A204.1 (cell line): ENCODE measurements at regions not wholly inside any gene's neighbourhood (a gene's known extent, or its start where the extent isn't known, plus 50 kb on each side); places are given as distances from the start of the nearest gene placed in this dataset.
"Not testable (repeated sequence)": the region's sequence is repeated elsewhere in the genome, so short reads cannot be mapped to it uniquely, and the experiment has no call there.

Experiments
- FAIRE-seq: peaks from 2 replicates; lab custom pipeline; 2012; peaks lifted over from hg19 to GRCh38; lab: Jason Lieb, UNC

DNA sequence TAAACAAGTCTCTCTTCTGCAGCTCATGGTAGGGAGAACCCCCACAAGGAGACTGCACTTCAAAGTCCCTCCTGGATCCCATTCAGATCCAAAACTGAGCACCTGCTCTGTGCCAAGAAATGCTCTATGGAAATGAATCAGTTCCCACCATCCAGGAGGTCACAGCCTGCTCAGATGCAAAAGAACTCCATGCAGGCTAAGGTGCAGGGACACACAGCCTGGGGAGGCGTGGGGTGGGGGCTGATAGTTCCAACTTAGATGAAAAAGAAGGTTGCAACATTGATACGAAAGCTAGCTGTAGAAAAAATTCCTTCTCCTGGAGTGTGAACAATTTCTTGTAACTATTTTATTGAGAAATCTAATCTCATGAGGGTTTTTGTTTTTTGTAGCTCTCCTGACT, 111.0 kb upstream of the TMEM170B start:
- FAIRE-seq: no peak

DNA sequence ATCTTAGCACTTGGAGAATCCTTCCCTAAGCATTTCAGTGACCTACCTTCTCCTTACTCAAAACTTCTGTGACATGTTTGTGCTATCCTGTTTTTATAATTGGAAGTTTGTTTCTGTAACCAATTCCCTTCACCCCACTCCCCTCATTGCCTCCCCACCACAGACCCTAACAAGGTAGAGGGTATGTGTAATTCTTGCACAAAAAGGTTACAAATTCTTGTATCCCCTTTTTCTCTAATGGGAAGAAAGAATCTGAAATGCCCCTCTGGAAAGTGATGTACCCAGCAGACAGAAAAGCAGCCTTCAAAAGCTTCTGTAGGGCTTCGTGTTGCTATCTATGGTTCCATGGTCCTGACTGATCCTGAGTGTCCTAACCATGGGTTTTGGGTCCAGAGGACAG, 111.7 kb upstream of the TMEM170B start:
- FAIRE-seq: no peak

DNA sequence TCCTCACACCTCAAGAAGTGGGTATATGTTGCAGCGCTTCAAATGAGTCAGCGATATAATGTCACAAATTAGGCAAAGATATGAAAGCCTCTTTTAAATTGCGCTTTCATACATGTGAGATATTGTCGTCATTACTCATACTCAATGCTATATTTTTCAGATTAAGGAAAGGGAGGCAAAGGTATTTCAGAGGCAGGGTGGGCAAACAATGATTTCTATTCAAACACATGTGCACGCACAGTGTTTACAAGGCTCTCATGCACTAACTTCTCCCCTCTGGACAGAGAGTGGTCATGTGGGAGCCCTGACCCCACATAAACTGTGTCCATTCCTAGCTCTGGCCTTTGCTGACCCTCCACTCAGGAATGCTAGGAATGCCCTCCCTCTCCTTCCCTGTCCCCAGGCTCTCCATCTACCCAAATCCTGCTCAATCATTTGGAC, 112.1 kb upstream of the TMEM170B start:
- FAIRE-seq: no peak

DNA sequence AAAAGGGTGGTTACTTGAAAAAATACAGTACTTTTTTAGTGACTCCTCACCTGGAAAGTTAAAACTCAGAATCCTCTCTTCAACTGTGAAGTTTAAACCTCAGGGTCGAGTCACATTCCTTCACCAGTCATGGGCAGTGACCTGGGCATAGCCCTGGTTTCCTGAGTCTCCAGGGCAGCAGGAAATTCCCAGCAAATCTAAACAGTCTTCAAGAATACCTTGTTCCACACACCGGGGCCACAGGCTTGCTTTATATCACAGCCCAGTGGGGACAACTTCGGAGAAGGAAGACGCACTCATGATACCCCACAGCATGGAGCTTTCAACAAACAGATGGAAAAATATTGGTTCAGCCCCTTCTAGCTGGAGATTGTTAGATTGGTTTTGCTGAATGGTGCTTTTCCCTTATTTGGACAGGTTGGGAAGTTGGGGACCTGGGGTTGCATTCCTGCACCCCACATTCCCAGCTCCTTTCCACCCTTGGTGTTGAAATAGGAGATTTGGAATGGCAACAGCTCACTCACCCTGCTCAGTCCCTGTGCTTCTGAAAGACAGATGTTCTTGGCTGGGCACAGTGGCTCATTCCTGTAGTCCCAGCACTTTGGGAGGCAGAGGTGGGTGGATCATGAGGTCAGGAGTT, 113.0 kb upstream of the TMEM170B start:
- FAIRE-seq: no peak

DNA sequence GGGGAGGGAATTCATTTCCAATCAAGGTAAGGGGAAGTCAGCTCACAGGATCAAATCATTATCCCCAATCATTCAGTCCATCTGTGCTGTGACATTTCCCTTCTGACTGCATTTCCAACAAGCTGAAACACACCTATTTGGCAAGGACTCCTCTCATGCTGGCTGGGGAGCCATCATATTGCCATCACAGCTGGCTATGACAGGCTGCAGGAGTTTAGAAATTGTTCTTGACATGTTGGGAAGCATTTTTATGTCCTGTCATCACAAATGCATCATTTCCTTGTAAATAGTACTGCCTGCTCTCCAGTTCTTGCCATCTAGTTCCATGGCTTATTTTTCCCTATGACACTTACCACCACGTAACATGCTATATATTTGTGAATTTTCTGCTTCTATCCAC, 113.9 kb upstream of the TMEM170B start:
- no peak for FAIRE-seq

DNA sequence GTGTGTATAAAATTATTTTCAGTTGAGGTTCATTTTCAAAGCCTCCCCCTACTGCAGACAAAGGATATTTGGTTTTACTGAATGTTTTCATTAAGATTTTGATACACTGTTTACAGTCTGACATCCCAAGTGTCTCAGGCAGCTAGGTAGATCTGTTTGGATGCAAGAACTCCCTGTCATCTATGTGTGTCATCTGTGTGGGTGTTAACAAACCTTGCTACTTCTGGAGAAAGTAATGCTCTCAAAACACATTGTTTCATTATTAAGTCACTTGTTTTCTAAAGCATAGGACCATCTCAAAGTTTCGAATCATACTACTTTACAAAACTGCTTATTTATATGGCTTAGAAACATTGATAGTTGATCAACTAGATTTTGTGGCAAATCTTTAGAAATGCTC, 114.5 kb upstream of the TMEM170B start:
- no peak for FAIRE-seq

DNA sequence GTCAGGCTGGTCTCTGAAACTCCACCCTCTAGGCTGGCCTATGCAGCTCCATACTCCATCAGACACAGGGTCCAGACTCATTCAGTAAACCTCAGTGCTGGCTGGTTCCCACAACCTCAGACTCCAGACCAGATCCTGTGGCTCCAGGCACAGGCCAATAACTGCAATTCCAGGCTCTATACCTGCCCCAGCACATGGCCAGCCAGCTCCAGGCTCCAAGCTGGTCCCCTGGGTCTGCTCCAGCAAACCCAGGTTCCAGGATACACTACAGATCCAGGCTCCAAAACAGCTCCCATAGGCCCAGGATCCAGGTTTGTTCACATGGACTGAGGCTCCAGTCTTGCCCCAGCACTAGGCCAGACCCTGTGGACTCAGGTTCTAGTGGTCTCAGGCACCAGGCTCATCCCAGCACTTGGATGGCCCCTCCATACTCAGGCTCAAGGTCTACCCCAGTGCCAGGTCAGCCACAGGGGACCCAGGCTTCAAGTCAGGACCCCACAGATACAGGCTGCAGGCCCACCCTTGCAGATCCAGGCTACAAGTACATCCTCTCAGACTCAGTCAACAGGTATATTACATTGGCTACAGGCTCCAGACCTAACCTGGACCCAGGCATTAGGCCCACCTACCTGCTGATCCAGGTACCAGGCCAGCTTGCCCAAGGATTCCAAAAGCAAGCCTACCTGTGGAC, 117.6 kb upstream of the TMEM170B start:
- FAIRE-seq: no peak

DNA sequence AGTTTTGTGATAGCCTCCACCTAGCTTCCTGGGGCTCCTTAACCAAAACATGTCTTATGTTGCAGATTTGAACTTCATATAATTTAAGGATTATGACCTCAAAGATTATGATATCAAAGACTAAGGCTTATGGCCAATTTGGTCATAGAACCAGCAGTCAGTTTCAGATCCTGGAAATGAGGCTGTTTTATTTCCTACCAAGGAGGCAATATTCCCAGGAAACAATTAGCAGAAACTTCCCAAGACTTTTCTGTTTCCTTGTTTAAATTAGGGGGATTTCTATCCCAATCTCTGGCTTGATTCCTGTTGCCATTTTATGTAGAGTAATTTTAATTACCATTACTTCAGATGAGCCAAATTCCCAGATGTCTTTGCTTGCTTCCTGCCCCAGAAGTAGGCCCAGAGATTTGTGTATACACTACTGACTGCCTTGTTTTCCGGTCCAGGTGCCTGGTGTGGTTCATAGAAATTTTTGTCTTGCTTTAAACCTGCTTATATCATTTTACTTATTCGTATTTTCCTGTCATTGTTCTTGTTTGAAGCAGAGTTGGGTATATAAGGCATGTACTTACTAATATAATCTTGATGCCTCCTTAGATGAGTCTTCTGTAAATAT, 119.2 kb upstream of the TMEM170B start:
- no peak for FAIRE-seq

DNA sequence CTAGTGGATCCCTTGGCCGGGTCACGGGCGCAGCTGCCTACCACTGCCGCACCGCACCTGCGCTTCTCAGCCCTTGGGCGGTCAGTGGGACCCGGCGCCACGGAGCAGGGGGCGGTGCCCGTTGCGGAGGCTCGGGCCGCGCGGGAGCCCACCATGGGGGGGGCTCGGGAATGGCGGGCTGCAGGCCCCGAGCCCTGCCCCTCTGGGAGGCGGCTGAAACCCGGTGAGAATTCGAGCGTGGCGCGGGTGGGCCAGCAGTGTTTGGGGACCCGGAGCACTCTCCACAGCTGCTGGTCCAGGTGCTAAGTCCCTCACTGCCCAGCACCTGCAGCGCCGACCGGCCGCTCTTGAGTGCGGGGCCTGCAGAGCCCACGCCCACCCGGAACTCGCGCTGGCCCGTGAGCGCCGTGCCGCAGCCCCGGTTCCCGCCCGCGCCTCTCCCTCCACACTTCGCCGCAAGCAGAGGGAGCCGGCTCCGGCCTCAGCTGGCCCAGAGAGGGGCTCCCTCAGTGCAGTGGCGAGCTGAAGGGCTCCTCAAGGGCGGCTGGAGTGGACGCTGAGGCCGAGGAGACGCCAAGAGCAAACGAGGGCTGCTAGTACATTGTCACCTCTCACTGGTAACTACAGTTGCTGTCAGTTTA, 120.5 kb upstream of the TMEM170B start:
- no peak for FAIRE-seq

DNA sequence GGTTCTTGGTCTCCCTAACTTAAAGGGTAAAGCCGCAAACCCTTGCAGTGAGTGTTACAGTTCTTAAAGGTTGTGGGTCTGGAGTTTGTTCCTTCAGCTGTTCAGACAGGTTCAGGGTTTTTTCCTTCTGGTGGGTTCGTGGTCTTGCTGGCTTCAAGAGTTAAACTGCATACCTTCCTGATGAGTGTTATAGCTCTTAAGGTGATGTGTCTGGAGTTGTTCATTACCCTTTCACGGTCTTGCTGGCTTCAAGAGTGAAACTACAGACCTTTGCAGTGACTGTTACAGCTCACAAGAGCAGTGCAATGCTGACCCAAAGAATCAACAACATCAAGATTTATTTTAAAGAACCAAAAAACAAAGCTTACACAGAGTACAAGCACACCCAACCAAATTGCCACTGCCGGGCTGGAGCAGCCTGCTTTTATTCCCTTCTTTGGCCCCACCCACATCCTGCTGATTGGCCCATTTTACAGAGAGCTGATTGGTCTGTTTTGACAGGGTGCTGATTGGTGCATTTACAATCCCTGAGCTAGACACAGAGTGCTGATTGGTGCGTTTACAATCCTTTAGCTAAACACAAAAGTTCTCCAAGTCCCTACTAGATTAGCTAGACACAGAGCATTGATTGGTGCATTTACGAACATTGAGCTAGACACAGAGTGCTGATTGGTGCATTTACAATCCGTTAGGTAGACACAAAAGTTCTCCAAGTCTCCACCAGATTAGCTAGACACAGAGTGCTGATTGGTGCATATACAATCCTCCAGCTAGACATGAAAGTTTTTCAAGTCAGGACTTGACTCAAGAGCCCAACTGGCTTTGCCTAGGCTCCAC, 121.2 kb upstream of the TMEM170B start:
- FAIRE-seq: not testable (repeated sequence)

DNA sequence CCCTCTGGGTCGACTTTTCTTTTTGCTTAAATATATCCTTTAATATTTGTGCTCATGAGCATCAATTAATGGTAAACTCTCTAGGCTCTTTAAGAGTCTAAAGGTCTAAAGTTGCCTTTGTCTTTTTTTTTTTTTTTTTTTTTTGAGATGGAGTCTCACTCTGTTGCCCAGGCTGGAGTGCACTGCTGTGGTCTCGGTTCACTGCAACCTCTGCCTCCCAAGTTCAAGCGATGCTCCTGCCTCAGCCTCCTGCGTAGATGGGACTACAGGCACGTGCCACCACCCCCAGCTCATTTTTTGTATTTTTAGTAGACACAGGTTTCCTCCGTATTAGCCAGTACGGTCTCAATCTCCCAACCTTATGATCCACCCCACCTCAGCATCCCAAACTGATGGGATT, 122.0 kb upstream of the TMEM170B start:
- FAIRE-seq: no peak

DNA sequence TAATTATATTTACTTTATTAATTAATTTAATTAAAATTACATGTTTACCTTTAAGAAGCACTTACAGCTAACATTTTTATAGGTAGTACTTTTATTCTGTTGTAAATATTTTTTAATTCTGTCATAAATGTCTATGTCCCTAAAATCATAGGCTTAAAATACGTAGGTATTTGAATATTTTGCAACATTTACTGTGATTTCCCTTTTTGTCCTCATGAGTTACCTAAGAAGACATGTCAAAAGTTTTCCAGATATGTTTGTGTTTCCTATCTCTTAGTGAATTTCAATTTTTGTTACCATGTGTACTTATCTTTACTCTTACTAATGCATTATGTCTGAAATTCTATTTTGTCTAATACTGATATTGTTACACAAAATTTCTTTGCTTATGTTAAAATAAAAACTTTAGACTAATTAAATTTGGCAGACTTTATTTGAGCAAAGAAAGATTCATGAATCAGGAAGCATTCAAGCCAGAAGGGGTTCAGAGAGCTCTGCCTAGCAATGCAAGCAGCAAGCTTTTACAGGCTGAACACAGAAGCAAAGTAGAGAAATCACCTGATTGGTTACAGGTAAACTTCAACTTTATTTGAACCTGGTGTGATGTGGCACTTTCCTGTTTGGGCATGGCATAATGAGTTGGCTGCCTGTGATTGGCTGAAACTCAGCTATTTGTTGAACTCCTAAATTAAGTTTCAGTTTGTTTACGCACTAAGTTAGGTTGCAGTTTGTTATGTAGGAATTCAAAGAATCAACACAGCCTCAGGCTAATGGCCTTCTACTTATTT, 123.2 kb upstream of the TMEM170B start:
- peak; percentile 79 for FAIRE-seq

DNA sequence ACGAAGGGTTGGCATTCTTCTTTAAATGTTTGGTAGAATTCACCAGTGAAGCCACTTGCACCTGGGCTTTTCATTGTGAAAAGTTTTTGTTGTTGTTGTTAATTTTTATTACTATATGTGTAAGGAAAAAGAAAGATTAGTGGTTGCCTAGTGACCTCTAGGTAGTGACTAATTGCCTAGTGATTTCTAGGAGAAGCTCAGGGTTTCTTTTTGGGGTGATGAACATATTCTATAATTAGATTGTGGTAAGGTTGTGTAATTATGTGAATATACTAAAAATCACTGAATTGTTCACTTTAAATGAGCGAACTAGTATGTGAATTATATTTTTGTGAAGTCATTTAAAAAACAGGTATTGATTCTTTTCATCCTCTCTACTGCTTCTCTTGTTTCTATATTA, 123.8 kb upstream of the TMEM170B start:
- FAIRE-seq: no peak

DNA sequence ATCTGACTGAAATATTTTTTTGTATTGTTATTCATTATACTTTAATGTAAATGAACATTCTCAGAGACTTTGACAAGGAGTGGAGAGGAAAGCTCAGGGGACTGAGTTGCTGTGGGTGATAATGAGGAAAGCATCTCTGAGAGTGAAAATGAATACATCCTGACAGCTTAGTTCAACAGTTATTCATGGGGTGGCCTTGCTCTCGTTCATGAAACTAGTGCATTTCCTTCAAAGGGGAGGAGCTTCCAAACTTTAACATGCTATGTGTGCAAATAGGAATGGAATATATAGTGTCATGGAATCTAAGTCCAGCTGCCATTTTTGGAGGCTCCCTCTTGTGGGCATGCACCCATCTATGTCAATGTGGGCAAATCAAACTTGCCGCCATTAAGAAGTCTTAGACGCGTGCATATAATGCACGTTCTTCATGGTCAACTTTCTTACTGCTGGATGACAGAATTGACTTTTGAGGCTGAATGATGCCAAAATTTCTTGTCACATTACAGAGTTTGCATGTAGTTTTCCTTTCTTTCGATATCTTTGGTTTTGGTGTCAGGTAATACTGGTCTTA, 124.3 kb upstream of the TMEM170B start:
- no peak for FAIRE-seq

DNA sequence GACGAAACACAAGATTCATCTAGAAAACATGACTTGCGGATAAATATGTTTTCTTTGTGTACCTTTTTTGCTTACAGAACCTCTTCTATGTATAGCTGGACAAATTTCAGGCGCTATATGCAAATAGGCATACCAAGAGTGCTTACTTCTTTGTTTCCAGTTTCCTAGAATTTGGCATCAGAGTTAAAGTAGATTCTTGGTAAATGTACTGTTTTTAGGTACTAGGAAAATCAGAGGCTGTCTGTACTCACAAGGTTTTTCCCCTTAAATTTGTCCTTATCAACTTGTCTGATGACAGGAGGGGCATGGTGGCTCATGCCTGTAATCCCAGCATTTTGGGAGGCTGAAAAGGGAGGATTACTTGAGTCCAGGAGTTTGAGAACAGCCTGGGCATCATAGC, 124.9 kb upstream of the TMEM170B start:
- FAIRE-seq: no peak

DNA sequence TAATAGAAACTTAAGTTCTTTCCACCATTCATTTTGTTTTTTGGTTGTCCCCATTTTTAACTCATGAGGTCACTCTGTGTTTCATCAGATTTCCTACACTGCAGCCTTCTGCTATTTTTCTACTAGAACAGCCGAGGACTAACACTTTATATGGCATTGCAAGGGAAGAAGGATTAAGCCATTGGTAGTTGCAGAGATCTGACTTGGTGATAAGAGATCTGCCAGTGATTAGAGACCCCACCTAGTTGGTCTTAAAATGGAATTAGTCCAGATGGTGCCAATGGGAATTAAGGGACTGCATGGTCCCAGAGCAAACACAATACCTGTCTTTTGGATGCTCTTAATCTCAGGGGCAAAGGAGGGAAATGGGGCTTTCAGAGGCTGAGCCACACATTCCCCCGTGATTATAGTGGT, 125.5 kb upstream of the TMEM170B start:
- no peak for FAIRE-seq

DNA sequence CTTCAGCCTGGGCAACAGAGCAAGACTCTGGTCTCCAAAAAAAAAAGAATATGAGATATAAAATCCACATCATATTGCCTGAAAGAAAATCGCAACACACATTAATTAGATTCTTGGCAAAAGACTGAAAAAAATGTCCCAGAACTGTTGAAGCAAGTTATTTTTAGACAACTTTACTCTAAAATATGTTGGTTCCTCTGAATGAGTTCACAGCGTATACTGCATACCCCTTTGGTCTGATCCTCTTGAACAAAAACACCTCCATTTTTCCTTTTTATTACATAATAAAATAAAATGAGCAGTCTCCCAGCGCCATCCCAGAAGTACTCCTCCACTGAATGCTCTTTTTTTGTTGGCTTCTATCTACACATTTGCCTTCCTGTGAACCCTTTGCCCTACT, 126.0 kb upstream of the TMEM170B start:
- no peak for FAIRE-seq

DNA sequence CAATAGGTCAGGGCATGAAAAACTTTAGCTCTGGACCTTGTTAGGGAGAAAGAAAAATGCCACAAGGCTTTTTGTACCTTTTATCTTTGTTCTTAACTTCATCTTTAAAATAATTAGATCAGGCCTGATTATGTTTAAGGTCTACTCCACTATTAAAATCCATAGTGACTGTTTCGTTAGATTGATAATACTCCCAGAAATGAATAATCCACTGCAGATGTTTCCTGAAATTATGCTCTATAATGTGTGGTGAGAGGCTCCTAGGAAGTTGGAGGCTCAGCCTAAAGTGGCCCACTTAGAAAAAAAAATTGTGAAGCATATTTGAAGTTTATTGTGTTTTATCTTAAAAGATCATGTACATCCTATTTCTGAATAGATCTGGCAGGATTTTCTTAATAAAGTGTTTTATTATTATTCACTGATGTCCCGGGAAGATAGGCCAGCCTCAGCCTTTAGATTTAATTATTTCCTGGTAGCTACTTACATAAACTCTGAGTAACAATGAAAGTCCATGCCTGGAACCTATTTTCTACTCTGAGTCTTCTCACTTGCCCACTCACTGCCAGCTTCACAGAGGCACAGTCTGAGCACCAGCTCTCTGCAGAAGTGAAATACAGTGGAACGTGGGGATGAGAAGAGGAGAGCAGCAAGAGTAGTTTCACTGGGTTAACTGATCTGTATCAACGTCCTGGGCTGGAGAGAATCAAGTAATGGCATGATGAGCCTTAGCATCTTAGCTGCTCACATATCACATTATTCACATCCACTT, 126.8 kb upstream of the TMEM170B start:
- no peak for FAIRE-seq

DNA sequence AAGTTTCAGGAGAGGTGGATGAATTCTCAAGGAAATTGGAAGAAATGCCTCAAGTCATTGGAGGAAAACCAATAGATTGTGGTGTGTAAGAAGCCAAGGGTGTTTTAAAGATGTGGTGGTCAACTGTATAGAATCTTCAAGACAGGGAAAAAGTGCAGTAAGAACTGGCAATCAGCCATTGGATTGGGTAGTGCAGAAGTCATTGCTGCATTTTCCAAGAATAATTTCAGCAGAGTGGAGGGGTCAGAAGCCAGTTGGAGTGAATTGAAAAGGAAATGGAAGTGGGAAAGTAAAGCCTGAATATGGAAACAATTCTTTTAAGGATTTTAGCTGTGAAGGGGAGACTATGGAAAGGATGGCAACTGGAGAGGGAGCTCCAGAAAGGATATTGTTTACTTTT, 128.2 kb upstream of the TMEM170B start:
- no peak for FAIRE-seq

DNA sequence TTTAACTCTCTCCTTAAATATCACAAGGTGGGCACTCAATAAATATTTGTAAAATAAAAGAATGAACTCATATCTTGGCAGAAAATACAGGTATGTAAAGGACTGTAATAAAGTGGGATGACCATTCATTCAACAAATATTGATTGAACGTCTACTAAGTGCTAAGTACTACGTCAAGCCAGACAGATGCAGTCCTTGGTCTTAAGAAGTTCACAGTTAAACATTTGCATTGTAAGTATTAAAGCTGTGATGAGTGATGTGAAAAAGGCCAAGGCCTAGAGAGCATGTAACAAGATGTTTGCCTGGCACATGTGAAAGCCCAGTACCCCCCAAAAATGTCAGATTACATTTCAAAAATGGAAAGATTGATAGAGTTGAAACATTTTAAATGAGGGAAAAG, 130.1 kb upstream of the TMEM170B start:
- no peak for FAIRE-seq
